ENCODE measurements at regions not wholly inside any gene's neighbourhood (a gene's known extent, or its start where the extent isn't known, plus 50 kb on each side); places are given as distances from the start of the nearest gene placed in this dataset.
A peak's percentile ranks its signal among the peaks of the same experiment; 100 is the strongest.
"Not testable (repeated sequence)": the region's sequence is repeated elsewhere in the genome, so short reads cannot be mapped to it uniquely, and the experiment has no call there.

DNA sequence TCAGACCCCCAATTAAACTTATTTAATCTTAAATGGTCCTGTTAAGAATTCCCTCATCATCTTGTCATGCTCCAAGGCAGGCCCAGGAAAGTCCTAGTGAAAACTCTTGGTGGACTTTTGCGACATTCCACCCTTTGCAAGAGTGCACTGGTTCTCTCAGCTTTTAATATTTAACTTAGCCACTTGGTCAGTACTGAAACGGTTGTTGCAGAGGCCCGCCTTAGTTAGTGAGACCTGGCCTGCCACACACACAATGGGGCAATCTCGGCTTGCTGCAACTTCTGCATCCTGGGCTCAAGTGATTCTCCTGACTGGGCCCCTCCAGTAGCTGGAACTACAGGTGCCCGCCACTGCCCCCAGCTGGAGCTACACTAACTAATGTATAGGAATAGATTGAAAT lies 1366.0 kb downstream of the UQCRFS1 start:
- ATAC-seq (no peak), DNase-seq (ENCODE audit: low spot score in 2 of 2) (no peak)
- H3K4me1 Mint-ChIP-seq, result no peaks in the 10 kb centered on the region
- H3K4me3 Mint-ChIP-seq, result no peak overlapping the region
- no peak overlapping the region for H3K27ac Mint-ChIP-seq
- H3K9me3 Mint-ChIP-seq, result peaks cover 33% of the 10 kb centered on the region
- H3K36me3 Mint-ChIP-seq, result no peaks in the 10 kb centered on the region

DNA sequence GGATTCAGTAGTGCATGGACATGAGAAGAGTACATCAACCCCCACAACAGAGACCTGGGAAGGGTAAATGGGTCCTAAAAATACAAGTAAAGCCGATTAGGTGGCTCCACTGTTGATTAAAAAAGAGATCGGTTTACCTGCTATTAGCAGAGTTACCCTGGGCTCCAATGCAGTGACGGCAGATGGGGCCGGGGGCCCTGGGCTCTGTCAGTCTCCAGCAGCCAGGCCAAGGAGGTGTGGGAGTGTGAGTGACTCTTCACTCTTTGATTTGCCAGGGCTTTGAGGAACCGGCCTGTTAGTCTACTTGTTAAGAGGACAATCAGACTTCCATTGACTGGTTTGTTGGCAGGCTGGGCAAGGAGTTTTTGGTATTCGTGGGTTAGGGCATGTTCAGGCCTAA lies 1368.7 kb downstream of the UQCRFS1 start:
- Mint-ChIP-seq H3K4me3 (no peak overlapping the region), H3K36me3 (no peaks in the 10 kb centered on the region), H3K27ac (no peak overlapping the region), H3K9me3 (peaks cover 33% of the 10 kb centered on the region), H3K4me1 (no peaks in the 10 kb centered on the region)
- ATAC-seq (no peak), DNase-seq (ENCODE audit: low spot score in 2 of 2) (no peak)

DNA sequence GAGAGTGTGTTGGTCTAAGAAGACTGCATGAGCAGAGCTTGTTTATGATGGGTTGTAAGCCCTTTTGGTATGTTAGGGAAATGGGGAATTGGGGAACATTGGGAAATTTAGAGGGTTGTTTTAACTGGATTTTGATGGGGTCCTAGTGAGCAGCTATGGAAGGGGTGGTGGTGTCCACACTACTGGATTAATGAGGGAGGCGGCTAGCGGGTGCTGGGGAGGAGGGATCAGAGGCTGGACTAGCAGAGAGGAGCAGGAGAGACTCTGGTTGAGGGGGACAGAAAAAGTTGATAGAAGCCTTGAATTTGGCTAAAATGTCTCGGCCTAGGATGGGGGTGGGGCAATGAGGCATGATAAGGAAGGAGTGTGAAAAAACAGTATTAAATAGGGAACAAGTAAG lies 1369.1 kb downstream of the UQCRFS1 start:
- DNase-seq (ENCODE audit: low spot score in 2 of 2) (no peak), ATAC-seq (no peak)
- H3K4me1 Mint-ChIP-seq, result no peaks in the 10 kb centered on the region
- no peaks in the 10 kb centered on the region for H3K36me3 Mint-ChIP-seq
- no peak overlapping the region for H3K27ac Mint-ChIP-seq
- H3K9me3 Mint-ChIP-seq, result peaks cover 33% of the 10 kb centered on the region
- H3K4me3 Mint-ChIP-seq, result no peak overlapping the region

DNA sequence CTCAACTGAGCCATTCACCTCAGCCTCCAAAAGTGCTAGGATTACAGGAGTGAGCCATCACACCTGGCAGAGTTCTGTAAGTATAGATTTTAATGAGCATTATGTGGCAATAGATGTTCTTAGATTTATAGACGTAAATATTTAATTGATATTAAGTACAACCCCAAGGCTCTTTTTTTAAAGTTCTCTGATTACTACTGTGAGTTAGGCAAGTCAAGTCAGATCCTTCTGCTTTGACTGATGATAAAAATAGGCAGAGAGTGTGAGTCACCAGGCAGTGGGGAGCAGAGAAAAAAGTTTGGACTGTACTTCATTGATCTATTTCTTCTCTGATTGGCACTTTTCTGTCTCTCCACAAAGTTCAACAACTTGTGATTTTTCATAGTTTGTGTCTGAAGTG lies 1379.9 kb downstream of the UQCRFS1 start:
- no peaks in the 10 kb centered on the region for H3K4me1 Mint-ChIP-seq
- H3K4me3 Mint-ChIP-seq, result no peak overlapping the region
- ATAC-seq (no peak), DNase-seq (ENCODE audit: low spot score in 2 of 2) (no peak)
- H3K27ac Mint-ChIP-seq, result no peak overlapping the region
- H3K36me3 Mint-ChIP-seq, result no peaks in the 10 kb centered on the region
- peaks cover 18% of the 10 kb centered on the region for H3K9me3 Mint-ChIP-seq

DNA sequence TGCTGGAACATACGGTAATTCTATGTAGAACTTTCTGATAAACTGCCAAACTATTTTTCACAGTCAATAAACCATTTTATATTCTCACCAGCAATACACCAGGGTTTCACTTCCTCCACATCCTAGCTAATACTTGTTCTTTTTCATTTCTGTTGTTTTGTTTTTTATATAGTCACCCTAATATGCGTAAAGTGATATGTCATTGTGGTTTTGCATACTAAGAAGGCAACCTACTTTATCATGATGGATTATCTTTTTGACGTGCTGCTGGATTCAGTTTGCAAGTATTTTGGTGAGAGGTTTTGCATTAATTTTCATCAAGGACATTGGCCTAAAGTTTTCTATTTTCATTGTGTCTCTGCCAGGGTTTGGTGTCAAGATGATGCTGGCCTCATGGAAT lies 1384.1 kb downstream of the UQCRFS1 start:
- ATAC-seq (no peak), DNase-seq (ENCODE audit: low spot score in 2 of 2) (no peak)
- Mint-ChIP-seq H3K27ac (no peak overlapping the region), H3K4me1 (no peaks in the 10 kb centered on the region), H3K9me3 (peaks cover 9% of the 10 kb centered on the region), H3K36me3 (no peaks in the 10 kb centered on the region), H3K4me3 (no peak overlapping the region)

DNA sequence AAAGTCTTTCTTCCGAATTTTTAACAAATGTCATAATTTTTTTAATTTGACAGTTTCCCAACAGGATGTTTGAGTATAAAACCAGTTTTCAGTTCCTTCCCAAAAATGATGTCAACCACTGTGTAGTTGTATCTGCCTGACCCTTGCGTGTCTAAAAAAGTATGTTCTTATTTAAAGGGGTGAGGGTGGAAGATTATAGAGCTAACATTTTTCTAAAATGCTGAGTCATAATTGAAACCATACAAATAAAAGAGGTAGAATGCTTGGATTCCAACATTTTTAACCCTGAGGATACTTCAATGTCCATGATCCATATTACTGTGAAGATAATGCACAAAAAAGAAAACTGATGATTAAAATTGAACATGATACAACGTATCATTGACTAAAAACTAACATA lies 1388.8 kb downstream of the UQCRFS1 start:
- ATAC-seq (no peak), DNase-seq (ENCODE audit: low spot score in 2 of 2) (no peak)
- no peaks in the 10 kb centered on the region for H3K4me1 Mint-ChIP-seq
- H3K36me3 Mint-ChIP-seq, result no peaks in the 10 kb centered on the region
- H3K27ac Mint-ChIP-seq, result no peak overlapping the region
- H3K4me3 Mint-ChIP-seq, result no peak overlapping the region
- H3K9me3 Mint-ChIP-seq, result peaks cover 15% of the 10 kb centered on the region

DNA sequence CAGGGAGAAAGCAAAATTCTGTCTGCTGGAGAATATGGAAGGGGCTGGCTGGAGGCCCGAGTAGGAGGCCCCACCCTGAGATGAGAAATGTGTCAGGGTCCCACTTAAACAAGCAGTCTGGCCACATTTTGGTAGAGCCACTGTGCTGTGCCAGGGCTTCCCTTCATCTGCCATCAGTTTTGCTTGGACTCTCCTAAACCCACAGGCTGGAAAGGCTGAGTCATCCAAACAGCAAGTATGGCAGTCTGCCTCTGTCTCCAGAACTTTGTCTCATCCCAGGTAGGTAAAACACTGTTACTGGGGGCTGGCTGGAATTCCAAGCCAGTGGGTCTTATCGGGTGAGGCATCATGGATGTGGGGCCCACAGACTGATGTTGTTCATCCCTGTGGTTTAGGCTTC lies 1390.6 kb downstream of the UQCRFS1 start:
- Mint-ChIP-seq H3K4me3 (no peak overlapping the region), H3K27ac (no peak overlapping the region), H3K4me1 (no peaks in the 10 kb centered on the region), H3K9me3 (peaks cover 16% of the 10 kb centered on the region), H3K36me3 (no peaks in the 10 kb centered on the region)
- ATAC-seq (no peak), DNase-seq (ENCODE audit: low spot score in 2 of 2) (no peak)

- no peaks in the 10 kb centered on the region for H3K36me3 Mint-ChIP-seq
- DNase-seq (ENCODE audit: low spot score in 2 of 2) (no peak), ATAC-seq (no peak)
- H3K4me1 Mint-ChIP-seq, result no peaks in the 10 kb centered on the region
- H3K9me3 Mint-ChIP-seq, result peaks cover 16% of the 10 kb centered on the region
- H3K27ac Mint-ChIP-seq, result no peak overlapping the region
- no peak overlapping the region for H3K4me3 Mint-ChIP-seq
Measured at GRCh38 chr19:27821418-27822018, 1391.4 kb downstream of the UQCRFS1 start.

DNA sequence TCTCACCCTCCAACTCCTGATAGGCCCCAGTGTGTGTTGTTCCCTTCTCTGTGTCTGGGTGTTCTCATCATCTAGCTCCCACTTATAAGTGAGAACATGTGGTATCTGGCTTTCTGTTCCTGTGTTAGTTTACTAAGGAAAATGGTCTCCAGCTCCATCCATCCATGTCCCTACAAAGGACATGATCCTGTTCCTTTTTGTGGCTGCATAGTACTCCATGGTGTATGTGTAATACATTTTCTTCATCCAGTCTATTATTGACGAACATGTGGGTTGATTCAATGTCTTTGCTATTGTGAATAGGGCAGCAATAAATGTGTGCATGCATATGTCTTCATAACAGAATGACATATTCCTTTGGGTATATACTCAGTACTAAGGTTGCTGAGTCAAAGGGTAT lies 1397.0 kb downstream of the UQCRFS1 start:
- DNase-seq (ENCODE audit: low spot score in 2 of 2), result no peak
- Mint-ChIP-seq H3K4me1 (no peaks in the 10 kb centered on the region), H3K36me3 (no peaks in the 10 kb centered on the region), H3K9me3 (peaks cover 16% of the 10 kb centered on the region), H3K4me3 (no peak overlapping the region), H3K27ac (no peak overlapping the region)
- no peak for ATAC-seq

GRCh38 chr19:27814834-27815233 lies 1398.1 kb downstream of the UQCRFS1 start:
- peaks cover 14% of the 10 kb centered on the region for H3K9me3 Mint-ChIP-seq
- not testable (repeated sequence) for H3K4me3 Mint-ChIP-seq; H3K4me1 Mint-ChIP-seq; ATAC-seq; H3K36me3 Mint-ChIP-seq; DNase-seq (ENCODE audit: low spot score in 2 of 2); H3K27ac Mint-ChIP-seq

GRCh38 chr19:27814274-27814673 lies 1398.7 kb downstream of the UQCRFS1 start:
- not testable (repeated sequence) for DNase-seq (ENCODE audit: low spot score in 2 of 2); H3K27ac Mint-ChIP-seq; H3K4me1 Mint-ChIP-seq; H3K36me3 Mint-ChIP-seq; H3K4me3 Mint-ChIP-seq; ATAC-seq
- H3K9me3 Mint-ChIP-seq, result peaks cover 14% of the 10 kb centered on the region

- ATAC-seq, result no peak
- Mint-ChIP-seq H3K4me1 (no peaks in the 10 kb centered on the region), H3K9me3 (no peaks in the 10 kb centered on the region), H3K36me3 (peaks cover 21% of the 10 kb centered on the region), H3K27ac (no peak overlapping the region), H3K4me3 (no peak overlapping the region)
- DNase-seq (ENCODE audit: low spot score in 2 of 2), result no peak
Measured at GRCh38 chr19:27806471-27807070, 1406.4 kb downstream of the UQCRFS1 start.

- Mint-ChIP-seq H3K4me3 (no peak overlapping the region), H3K27ac (no peak overlapping the region), H3K36me3 (peaks cover 21% of the 10 kb centered on the region), H3K9me3 (no peaks in the 10 kb centered on the region), H3K4me1 (no peaks in the 10 kb centered on the region)
- DNase-seq (ENCODE audit: low spot score in 2 of 2) (no peak), ATAC-seq (no peak)
Measured at GRCh38 chr19:27805848-27806247, 1407.1 kb downstream of the UQCRFS1 start.

- ATAC-seq; H3K9me3 Mint-ChIP-seq; H3K27ac Mint-ChIP-seq; H3K4me3 Mint-ChIP-seq; DNase-seq (ENCODE audit: low spot score in 2 of 2): not testable (repeated sequence)
- Mint-ChIP-seq H3K36me3 (peaks cover 41% of the 10 kb centered on the region), H3K4me1 (peaks cover 10% of the 10 kb centered on the region)
Measured at GRCh38 chr19:27802293-27802692, 1410.7 kb downstream of the UQCRFS1 start.

- Mint-ChIP-seq H3K4me3 (no peak overlapping the region), H3K36me3 (peaks cover 26% of the 10 kb centered on the region), H3K4me1 (peaks cover 33% of the 10 kb centered on the region), H3K9me3 (no peaks in the 10 kb centered on the region), H3K27ac (no peak overlapping the region)
- ATAC-seq (no peak), DNase-seq (ENCODE audit: low spot score in 2 of 2) (no peak)
Measured at GRCh38 chr19:27796540-27796939, 1416.4 kb downstream of the UQCRFS1 start.

DNA sequence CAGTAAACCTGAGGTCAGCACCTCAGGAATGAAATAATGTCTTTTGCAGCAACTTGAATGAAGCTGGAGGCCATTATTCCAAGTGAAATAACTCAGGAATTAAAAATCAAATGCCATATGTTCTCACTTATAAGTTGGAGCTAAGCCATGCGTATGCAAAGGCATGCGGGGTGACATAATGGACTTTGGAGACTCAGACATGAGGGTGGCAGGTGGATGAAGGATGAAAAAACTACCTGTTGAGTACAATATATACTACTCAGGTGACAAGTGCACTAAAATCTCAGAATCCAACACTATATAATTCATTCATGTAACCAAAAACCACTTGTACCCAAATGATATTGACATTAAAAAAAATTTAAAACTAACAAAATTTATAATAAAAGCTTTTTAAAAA lies 1416.9 kb downstream of the UQCRFS1 start:
- Mint-ChIP-seq H3K4me1 (peaks cover 37% of the 10 kb centered on the region), H3K4me3 (peak overlapping the region; percentile 91)

More for the DNA sequence above, 1416.9 kb downstream of the UQCRFS1 start:
- Mint-ChIP-seq H3K9me3 (no peaks in the 10 kb centered on the region), H3K36me3 (peaks cover 26% of the 10 kb centered on the region), H3K27ac (no peak overlapping the region)
- DNase-seq (ENCODE audit: low spot score in 2 of 2) (no peak), ATAC-seq (no peak)
